NCI-H526 treated with DMSO at 0.1 percent for 48 hours (cell line): ENCODE measurements at regions not wholly inside any gene's neighbourhood (a gene's known extent, or its start where the extent isn't known, plus 50 kb on each side); places are given as distances from the start of the nearest gene placed in this dataset.
A peak's percentile ranks its signal among the peaks of the same experiment; 100 is the strongest.
"Not testable (repeated sequence)": the region's sequence is repeated elsewhere in the genome, so short reads cannot be mapped to it uniquely, and the experiment has no call there.

ENCODE experiments used
- DNase-seq: peaks from one replicate; lab custom pipeline; 2025; lab: John Stamatoyannopoulos, UW

DNA sequence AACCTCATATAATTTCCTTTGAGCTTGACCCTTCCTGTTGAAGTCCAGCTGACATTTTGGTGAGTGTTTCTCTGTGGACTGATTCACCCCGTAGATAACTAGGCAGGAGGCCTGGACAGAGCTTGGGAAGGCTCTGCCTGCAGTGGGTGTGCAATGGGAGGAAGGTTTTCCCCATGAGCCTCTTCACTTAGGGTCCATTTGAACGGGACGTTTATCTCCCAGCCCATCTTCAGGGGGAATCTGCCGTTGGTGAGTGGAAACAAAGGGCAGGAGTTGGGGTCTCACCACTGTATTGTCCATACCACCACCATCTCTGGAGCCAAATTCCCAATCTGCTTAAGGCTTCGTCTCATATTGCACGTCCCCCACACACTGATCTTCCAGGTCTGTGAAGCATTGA lies 825.6 kb upstream of the TPTE start:
- not testable (repeated sequence) for DNase-seq

DNA sequence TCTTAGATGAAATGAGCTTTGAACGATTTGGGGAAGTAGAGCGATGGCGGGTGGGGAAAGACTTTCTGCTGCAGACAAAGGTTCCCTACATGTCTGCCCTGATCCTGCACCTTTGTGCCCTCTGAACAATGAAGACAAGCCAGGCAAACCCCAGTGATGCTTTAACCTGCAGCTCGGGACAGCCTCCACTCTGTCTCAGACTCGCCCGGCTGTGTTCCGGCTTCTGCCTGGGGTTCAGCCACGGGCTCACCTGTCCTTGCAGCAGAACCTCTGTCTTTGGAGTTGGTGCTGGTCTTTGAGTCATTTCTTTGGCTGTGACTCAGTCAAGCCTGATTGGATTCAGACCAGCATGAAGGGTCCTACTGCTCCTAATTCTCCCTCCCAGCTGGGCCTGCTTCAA lies 823.6 kb upstream of the TPTE start:
- DNase-seq, result not testable (repeated sequence)

DNA sequence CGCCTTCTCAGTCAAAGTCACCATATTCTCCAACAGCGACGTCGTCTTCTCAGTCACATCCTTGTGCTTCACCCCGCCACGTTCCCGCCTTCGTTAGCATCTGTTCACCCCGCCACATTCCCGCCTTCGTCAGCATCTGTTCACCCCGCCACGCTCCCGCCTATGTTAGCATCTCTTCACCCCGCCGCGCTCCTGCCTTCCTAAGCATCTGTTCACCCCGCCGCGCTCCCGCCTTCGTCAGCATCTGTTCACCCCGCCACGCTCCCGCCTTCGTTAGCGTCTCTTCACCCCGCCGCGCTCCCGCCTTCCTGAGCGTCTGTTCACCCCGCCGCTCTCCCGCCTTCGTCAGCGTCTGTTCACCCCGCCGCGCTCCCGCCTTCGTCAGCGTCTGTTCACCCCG lies 816.4 kb upstream of the TPTE start:
- DNase-seq, result not testable (repeated sequence)

DNA sequence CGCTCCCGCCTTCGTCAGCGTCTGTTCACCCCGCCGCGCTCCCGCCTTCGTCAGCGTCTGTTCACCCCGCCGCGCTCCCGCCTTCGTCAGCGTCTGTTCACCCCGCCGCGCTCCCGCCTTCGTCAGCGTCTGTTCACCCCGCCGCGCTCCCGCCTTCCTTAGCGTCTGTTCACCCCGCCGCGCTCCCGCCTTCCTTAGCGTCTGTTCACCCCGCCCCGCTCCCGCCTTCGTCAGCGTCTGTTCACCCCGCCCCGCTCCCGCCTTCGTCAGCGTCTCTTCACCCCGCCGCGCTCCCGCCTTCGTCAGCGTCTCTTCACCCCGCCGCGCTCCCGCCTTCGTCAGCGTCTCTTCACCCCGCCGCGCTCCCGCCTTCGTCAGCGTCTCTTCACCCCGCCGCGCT lies 815.9 kb upstream of the TPTE start:
- DNase-seq, result not testable (repeated sequence)

DNA sequence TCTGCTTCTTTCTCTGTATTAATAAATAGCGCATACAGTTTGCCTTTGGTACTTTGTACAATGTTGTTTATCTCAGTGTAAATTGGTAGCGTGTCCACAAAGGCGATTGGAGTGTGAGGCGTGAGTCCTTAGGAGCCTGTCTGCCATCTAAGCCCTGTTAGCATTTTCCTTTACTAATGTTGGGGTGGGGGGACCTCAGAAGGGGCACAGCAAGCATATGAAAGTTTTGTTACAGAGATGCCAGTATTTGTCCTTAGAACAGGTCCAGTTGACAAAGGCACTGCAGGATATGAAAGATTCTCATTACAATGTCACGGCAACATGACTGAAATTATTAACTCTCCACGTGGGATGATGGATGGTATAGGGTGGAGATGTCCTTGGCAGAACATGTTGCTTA lies 796.8 kb upstream of the TPTE start:
- not testable (repeated sequence) for DNase-seq

DNA sequence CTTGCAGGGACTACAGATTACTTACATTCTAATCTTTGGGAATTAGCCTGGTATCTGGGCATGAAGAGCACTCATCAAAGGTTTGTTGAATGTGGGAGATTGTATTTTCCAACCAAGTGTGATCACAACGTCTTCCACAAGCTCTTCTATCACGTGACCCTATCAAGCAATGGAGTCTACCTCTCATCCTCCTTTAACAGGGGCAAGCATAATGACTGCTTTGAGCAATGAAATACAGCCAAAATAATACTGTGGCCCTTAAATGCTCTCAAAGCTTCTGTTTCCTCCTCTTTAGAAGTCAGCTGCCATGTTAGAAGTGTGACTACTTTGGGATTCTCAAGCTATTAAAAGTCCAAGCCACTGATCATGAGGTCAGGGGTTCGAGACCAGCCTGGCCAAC lies 794.2 kb upstream of the TPTE start:
- DNase-seq, result not testable (repeated sequence)

DNA sequence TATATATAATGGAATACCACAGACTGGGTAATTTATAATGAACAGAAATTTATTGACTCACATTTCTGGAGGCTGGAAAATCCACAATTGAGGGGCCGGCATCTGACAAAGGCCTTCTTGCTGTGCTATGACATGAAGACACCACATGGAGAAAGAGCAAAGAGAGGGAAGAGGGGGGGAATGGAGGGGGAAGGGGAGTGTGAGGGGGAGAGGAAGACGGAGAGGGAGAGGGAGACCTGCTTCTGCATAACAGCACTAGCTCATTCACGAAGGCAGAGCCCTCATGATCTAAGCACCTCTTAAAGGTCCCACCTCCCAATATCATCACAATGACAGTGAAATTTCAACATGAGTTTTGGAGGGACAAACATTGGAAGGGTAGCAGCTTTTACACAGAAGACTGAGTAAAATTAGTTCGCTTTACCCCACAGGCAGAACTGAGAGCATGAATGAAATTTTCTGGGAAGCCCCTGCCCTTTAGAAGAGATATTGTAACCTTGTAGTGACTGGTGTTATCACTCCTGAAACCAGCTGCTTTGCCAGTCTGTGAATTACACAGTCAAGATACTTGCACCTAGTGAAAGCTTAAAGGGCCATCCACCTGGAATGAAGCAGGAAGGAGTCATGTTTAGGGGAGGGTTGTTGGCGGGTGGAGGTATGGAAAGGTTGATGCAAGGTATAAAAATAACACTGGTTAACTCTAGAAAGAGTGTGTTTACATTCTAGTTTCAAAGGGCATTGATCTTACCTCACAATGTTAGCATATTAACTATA lies 793.0 kb upstream of the TPTE start:
- DNase-seq, result not testable (repeated sequence)

DNA sequence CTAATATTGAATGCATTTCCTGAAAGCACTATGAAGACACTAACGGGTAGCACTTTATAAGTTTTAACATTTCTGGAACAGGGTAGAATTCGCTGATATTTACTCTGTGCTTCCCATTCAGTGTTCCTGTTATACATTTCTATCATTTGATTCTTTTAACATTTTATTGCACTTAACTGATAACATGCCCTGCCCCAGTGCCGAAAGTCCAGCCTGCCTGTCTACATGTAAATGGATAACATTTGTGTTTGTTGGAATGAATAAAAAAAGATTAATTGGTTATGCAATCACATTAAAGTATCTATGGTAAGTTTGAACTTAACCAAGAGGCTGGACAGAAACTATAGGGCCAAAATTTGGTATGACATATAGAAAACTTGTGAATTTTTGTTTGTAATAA lies 790.5 kb upstream of the TPTE start:
- DNase-seq, result no peak

DNA sequence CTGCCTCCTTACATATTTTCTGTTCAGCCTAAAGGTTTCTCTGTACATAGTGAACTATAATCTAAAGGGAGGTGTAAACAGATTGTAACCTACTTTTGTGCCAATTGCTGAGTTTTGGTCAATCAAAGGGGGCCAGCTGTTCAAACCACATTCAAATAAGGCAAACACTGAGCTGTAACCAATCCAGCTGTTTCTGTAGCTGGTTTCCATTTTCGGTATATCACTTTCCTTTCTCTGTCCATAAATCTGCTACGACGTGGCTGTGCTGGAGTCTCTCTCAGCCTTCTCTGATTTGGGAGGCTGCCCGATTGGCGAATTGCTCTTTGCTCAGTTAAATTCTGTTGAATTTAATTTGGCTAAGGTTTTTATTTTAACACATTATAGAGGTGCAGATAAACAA lies 790.1 kb upstream of the TPTE start:
- not testable (repeated sequence) for DNase-seq

DNA sequence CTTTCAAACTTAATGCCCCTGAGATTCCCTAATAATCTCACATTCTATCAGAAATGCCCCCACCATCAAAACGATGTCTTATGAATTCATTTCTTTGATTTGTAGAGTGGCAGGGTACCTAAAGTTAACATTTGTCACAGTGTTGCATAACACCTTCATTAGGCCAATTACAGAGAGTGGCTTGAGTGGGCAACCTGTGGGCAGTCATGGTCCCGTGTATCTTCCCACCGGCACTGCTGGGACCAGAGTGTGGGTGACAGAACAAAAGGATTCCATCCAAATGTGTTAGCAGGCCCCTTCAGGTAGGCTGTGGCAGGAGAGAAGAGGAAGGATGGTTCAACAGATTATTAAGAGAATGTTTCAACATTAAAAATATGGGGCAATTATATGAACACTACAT lies 788.8 kb upstream of the TPTE start:
- DNase-seq, result not testable (repeated sequence)

DNA sequence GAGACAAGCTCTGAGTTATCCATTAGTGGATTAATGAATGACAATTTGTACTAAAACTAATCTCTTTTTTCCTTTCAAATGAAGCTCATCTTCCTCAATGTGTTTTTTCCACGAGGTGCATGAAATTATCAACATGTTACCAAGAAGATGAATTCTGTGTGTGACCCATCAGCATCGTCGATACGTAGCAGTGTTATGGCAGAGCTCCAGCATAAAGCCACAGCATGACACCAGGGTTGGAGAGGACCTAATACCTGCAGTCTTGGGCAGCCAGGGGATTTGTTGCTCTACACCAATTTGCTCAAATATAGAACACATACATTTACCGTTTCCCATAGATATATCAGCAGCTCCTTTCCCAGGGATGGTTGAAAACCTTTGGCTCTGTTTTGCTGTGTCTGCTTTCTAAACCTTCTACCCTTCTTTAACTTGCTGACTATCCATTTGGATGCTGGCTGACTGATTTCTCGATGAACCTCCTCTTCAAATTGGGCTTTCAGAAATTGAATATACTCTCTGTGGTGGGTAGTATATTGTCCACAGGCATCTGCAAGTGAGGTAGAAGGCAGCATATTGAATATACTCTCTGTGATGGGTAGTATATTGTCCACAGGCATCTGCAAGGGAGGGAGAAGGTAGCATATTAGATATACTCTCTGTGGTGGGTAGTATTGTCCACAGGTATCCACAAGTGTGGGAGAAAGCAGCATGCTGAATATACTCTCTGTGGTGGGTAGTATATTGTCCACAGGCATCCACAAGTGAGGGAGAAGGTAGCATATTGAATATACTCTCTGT lies 787.4 kb upstream of the TPTE start:
- DNase-seq, result not testable (repeated sequence)

DNA sequence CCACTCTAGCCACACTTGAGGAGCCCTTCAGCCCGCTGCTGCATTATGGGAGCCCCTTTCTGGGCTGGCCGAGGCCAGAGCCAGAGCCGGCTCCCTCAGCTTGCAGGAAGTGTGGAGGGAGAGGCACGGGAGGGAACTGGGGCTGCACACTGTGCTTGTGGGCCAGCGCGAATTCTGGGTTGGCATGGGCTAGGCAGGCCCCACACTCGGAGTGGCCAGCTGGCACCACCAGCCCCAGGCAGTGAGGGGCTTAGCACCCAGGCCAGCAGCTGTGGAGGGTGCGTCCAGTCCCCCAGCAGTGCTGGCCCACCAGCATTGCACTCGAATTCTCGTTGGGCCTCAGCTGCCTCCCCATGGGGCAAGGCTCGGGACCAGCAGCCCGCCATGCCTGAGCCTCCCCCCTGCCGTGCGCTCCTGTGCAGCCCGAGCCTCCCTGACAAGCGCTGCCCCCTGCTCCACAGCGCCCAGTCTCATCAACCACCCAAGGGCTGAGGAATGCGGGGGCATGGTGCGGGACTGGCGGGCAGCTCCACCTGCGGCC lies 785.9 kb upstream of the TPTE start:
- no peak for DNase-seq

DNA sequence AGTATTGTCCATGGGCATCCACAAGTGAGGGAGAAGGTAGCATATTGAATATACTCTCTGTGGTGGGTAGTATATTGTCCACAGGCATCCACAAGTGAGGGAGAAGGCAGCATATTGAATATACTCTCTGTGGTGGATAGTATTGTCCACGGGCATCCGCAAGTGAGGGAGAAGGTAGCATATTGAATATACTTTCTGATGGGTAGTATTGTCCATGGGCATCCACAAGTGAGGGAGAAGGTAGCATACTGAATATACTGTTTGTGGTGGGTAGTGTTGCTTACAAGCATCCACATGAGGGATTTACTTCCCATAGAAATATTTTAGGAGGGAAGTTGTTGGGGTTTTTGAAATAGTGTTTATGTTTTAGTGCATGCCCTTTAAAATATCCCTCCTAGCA lies 784.1 kb upstream of the TPTE start:
- not testable (repeated sequence) for DNase-seq

DNA sequence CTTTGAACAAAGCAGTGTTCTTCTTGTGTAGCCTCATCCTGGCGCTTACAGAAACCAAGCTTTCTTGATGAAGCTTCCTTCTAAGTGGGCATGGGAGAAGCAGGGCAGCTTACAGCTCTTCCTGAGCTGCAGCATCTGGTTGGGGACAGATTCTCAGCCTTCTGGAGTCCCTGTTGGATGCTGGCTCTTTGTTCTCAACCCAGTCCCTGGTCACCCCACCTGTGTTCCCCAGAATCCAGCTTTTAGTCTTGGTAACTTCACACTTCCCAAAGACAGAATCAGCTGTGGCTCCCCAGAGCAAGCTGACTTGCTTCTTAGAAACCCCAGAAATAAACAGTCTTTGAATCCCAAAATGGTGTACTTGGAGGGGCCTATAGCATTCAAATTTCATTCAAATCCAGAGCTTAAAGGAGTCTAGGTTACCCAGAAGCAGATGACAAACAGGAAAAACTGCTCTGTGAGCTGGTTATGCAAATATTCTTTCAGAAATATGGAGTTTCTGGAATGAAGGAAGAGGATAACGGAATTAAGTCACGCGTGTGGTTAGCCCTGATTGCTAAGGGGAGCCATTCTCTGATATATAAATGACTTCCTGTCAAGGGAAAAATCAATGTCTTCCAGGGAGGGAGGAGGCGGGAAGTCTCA lies 783.4 kb upstream of the TPTE start:
- DNase-seq, result peak; percentile 99

DNA sequence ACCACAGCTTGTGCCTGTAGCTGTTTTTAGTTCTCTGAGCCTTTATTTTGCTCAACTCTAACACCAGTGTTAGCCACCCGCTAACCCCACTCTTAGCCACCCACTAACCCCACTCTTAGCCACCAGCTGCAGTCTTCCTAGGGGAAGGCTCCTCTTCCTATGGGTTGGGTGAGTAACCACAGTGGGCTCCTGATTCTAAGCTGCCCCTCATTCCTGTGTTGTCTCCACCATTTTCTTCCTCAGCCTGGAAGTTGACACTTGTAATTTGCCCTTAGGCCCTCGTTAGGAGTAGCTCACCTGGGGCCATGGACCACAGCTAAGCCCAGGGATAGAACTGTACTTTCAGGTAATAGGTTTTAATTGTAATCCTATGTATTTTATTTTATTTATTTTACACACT lies 782.9 kb upstream of the TPTE start:
- DNase-seq, result no peak

DNA sequence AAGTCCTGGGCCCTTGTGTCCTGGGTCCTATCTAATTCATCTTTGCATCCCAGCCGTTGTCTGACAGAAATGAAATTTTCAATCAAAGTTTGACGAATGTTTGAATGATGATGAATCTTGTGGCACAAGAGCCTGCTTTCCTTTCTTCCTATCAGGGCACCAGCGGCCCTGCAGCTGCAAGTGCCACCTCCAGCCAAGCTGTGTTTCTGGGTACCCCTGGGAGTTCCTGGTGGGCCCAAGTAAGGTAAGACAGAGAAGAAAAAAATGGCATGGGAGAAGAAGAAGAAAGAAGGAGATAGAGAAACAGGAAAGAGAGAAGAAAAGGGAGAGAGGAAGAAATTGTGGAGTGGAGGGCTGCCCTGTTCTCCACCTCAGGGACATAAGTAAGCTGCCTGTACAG lies 782.1 kb upstream of the TPTE start:
- no peak for DNase-seq

DNA sequence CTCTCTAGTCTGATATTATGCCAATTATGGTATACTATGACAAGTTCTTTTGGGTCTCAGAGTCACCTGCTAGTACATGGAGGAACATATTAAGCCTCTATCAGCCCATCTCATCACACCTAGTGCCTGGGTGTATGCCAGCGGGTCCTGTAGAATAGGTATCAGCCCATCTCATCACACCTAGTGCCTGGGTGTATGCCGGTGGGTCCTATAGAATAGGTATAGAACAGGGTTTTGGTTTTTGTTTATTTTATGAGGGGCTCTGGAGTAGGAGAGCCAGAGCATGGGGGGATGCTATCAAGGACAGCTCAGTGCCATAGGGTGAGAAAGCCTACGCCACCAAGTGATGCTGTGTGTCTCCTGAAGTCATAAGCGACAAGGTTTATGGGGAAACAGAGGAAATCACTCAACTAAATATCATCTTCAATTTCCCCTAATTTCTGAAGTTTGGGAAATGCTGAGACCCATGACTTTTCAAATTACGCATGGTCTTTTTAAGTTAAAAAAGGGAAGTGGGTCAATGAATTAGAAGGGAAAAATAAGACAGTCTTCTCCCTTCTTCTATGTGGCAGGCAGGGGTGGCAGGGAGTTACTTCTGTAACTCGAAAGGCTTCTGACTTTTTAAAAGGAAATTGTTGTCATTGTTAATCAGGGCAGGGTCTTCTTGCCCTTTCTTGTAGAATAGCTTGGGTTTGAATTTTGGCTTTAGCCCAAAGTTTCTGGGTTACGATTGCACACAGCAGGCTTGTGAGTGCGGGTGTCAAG lies 781.0 kb upstream of the TPTE start:
- DNase-seq, result not testable (repeated sequence)

DNA sequence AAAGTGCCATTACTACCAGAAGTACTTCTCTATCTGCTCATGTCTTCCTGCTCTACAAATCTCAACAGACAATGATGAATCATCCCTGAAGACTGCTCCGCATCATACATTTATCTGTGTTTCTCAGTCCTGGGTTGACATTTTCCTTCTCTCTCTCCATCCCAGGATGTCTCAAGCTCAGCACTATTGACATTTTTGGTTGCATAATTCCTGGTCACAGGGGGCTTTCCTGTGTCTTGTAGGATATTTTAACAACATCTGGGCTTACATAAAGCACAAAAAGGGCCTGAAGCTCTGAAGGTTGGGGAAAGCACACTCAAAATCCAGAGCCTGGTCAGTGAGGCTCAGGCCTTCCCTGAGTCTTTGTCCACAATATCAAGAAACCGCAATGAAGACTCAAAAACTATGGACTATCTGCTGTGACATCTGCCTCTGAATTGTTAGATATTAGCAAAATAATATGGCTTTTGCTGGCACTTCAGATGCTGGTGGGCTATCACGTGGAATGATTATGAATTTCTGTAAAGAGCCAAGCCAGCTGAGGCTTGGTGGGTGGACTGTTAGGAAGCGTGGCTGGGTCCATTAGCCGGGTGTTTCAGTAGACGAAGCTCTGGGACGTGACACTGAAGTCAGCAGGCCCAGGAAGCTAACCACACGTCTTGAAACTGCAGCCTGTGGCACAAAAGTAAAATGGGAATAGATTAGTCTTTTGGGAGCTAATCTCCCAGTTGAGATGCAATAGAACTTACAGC lies 780.2 kb upstream of the TPTE start:
- not testable (repeated sequence) for DNase-seq

DNA sequence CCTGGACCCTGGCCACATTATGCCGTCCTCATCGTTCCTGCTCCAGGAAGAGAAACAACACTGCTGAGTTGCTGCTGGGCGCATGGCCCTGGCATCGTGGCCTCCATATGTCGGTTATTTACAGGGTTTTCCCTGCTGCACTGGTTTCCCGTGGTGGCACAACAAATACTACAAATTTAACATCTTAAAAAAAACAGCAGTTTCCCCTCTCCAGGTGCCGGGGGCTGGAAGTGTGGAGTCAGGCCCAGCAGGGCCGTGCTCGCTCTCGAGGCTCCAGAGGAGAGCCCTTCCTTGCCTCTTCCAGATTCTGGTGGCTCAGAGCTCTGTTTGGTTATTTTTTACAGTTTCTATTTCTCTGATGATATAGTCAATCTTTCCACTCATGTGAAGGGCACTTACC lies 777.8 kb upstream of the TPTE start:
- DNase-seq, result not testable (repeated sequence)

DNA sequence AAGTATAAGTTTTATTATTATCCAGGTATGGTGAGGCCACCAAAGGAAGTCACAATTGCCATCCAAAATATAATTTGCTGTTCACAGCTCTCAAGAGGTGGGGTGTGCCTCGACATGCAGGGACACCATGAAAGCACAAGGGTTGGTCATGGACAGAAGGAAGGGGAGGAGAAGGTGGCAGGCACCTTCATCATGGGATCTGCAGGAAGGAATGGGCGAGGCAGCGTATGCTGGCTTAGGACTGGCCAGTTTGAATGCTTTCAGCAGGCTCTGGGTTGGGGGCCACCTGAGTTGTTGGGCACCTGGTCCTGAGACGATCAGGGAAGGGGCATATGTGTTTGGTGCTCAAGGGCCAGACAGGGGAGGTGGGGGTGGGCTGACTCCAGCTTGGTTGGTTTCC lies 777.2 kb upstream of the TPTE start:
- DNase-seq, result not testable (repeated sequence)

DNA sequence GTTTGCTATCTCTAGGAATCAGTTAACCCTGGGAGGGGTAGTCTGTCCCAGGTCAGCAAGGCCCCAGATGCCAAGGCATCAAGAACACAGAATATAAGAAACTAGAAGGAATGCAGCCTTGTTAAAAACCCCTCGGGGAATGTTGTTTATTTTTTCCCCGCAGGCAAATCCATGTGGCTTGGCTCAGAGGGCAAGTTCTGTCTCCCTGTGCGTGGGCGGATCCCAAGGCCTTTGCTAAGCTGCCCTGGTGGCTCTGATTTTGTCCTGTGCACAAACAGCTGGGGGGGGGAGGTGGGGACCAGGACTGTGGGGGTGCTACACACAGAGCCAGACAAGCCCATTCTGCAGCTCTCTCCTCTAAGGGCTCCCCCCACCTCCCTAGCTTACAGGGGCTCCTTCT lies 776.8 kb upstream of the TPTE start:
- DNase-seq, result not testable (repeated sequence)
